SHP77 treated with DMSO at 0.1 percent for 48 hours (cell line): ENCODE measurements at regions not wholly inside any gene's neighbourhood (a gene's known extent, or its start where the extent isn't known, plus 50 kb on each side); places are given as distances from the start of the nearest gene placed in this dataset.

Experiments
- DNase-seq: peaks from one replicate; lab custom pipeline; 2025; lab: John Stamatoyannopoulos, UW

DNA sequence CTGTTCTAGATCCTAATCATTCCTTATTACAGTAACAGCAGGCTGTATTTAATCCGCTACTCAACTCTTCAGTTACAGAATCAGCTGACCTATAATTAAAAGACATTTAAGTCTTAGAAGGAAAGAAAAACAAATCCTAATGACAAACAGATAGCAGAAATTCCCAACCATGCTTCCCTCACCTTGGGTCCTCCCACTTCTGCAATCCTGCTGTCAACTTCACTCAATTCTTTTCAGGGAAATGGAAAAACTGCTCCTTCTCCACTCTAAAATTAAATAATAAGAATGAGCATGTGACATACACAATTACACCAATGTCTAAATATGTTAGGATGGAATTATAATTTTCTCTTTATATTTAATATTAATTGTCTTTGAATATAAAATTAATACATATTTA is 182.6 kb upstream of the LYPLAL1 start:
- DNase-seq = no peak

- DNase-seq = no peak
Observed at GRCh38 chr1:218994615-218995014, 179.1 kb upstream of the LYPLAL1 start.

DNA sequence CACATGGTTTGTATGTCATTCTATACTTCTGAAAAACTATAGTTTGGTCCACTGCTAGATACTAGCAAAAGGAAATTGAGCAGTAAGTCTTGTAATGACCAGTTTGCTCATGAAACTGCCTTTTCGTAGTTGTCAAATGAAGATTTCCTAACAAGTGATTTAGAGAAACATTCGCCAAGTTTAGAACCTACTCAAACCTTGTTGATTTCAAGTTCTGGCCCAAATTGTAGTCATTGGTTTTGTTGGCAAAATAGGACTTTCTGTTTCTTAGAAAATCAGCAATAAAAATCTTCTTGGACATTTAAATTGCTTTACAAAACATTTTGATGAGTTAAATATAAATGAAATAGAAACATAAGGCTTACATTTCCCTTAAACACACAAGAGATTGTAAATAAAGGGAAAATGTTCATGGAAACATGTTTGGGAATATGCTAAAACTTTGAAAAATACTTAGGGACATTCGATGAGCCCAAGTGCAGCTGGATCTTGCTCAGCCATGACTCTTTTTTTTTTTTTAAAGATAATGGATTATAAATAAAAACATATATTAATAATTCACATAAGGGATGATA is 178.5 kb upstream of the LYPLAL1 start:
- DNase-seq = no peak

DNA sequence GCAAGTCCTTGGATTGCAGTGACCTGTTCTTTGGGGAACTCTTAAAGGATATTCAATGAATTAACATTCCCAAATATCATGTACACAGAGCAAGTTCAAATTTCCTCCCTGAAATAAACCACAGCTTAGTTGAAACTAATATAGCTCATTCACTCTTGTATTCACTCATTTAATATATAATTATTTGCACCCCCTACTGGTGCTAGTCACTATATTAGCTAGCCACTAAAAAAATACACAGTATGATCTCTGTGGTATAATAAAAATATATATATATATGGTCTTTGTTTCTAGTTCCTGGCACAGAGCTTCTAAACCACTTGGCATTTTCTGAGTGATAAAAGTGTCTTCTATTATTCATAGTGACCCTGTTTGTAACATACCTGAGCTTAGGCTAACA is 177.3 kb upstream of the LYPLAL1 start:
- no peak for DNase-seq

DNA sequence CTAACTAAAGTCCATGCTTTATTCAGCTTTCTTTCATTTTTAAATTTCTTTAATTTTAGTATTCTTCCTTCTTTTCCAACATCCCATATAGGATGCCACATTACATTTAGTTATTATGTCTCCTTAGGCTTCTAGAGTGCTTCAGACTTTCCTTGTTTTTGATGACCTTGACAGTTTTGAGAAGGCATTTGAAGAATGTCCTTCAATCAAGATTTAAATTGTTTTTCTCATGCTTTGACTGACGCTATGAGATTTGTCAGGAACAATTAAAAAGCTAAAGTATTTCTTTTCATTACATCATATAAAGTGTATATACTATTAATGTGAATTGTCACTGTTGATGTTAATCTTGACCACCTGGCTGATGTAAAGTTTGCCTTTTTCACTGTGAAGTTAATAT is 173.7 kb upstream of the LYPLAL1 start:
- DNase-seq = no peak

GRCh38 chr1:219000631-219001030 is 173.0 kb upstream of the LYPLAL1 start:
- DNase-seq = no peak

DNA sequence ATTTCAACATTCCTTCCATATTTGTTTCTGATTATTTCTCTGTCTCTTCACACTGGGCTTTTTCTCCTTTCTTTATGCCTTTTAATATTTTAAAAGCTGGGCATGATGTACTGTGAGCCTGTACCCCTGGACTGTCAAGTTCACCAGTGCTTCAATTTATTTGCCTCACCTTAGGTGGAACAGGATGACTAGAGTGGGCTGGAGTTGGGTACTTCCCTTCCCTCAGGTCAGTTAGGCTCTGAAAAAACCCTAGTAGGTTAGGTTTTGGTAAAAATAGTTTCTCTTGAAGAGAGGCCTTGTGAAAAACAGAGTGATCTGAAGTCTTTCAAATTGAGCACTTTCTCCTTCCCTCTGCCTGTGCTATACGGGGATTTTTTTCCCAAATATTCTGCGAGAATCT is 163.0 kb upstream of the LYPLAL1 start:
- DNase-seq = no peak

DNA sequence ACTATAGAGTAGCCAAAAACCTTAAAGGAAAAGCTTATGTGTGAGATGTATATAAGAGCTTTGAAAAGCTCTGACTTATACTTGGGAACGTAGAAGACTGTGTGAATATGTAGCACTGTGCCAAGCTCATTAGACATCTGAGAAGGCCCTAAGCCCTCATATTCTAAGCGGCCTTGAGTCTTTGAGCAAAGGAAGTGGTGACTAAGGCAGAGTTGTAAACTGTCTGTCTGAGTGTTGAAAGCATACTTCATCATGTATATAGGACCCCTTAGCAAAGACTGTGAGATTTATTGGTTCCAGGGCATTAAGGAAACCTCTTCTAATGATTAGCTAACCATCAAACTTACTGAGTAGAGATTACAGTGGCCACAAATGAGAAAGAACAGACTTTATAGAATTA is 153.3 kb upstream of the LYPLAL1 start:
- no peak for DNase-seq

GRCh38 chr1:219020846-219021245 is 152.8 kb upstream of the LYPLAL1 start:
- DNase-seq = no peak

DNA sequence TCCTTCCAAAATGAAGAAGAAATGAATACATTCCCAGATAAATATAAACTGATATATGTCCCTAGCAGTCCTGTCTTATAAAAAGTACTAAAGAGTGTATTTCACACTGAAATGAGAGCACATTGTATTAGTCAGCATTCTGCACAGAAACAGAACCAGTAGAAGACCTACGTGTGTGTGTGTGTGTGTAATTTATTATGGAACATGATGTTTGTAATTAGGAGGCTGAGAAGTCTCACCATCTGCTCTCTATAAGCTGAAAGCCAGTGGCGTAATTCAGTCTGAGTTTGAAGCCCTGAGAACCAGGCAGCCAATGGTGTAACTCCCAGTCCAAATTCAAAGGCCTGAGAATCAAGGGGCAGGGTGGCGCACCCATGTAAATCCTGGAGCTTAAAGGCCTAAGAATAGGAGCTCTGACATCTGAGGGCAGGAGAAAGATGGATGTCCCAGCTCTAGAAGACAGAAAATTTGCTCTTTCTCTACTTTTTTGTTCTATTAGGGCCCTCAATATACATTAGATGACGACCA is 146.5 kb upstream of the LYPLAL1 start:
- no peak for DNase-seq

- DNase-seq = no peak
Observed at GRCh38 chr1:219031809-219032208, 141.9 kb upstream of the LYPLAL1 start.

GRCh38 chr1:219038398-219038797 is 135.3 kb upstream of the LYPLAL1 start:
- no peak for DNase-seq

GRCh38 chr1:219039017-219039681 is 134.5 kb upstream of the LYPLAL1 start:
- DNase-seq = no peak

DNA sequence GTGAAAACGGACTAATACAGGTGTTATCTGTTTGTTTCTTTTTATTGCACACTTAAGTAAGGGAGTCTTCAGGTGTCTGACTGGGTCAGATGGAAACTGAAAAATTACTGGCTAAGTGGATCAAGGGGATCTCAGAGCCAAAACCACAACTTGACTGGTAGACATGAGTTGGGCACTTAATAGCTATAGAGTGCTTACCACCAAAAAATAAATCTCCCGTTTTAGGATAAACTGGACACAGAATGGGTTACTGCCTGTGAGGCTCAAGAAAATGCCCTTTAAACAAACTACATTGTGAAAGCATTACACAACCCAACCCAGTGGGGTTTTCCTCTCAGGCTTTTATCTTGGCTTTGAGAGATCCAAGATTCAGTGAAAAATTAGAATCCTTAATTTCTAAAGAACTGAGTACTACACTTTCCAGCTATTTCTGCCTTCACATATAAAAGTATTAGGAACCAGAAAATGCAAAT is 134.0 kb upstream of the LYPLAL1 start:
- no peak for DNase-seq

- DNase-seq = no peak
Observed at GRCh38 chr1:219040291-219040690, 133.4 kb upstream of the LYPLAL1 start.

GRCh38 chr1:219041141-219041540 is 132.5 kb upstream of the LYPLAL1 start:
- no peak for DNase-seq

DNA sequence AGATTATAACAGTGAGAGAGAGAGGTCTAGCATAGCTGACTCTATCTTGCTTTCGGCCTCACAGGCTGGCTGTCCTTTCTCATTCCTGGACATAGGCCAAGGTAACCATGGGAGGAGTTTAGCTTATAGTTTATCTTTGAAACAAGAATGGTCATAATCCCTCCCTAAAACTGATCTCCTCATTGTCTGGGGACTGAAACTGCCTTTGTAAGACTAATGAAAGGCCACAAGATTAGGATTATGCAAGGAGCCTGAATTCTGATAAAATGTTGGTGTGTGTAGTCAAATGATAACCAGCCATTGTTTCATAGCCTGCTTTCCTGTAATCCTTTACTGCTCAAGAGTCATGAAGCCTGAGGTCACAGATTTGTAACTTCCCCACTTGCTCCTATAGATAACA is 131.9 kb upstream of the LYPLAL1 start:
- DNase-seq = no peak

DNA sequence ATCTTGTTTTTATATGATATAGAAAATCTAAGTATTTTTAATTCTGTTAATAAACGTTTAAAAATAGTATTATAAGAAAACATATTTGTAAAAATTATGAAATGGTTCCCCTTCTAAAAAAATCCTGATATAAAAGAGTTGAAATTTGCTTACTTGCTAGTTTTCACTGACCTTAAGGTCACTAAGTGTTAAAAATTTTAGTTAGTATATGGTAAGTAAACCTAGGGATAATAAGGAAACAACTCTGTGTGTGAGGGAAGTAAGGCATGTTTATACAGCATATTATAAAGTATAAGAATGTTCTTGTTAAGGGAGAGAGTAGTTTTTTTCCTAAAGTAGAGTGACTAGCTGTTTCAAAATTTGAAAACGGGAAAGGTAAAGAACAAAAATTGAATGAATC is 130.9 kb upstream of the LYPLAL1 start:
- no peak for DNase-seq

DNA sequence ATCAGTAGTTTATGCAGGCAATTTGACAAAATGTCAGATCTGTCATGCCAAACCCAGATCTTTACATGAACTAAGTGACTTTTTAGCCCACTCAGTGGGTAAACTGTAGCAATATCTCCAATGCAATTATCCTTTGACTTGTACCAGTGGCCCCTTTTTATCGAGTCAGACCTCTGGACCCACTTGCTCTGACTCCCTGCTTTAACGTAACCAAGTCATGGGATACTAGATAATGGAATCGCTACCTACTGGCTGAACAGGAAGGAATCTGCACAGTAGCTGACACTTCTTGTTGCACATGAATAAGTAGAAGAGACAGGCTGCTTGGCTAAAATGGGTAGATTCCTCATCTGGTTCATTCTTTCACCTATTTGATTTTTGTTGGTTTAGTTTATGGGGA is 128.4 kb upstream of the LYPLAL1 start:
- no peak for DNase-seq

DNA sequence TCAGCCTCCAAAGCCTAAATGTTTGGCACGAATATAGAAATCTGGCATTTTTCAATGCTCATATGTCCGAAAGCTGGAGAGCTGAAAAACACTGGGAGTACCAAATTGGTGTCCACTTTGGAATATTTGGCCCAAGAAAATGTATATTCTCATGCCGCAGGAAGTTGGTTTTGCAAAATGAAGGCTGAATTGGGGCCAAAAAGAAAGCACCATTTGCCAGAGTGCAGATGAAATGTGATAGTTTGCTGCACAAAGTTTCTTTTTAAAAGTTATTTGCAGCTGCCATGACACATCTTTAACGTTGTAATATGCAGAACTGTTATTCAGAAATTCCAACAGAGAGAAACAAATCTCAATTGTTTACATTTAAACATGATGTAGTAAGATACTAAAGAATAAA is 124.2 kb upstream of the LYPLAL1 start:
- no peak for DNase-seq

GRCh38 chr1:219050086-219050821 is 123.4 kb upstream of the LYPLAL1 start:
- DNase-seq = no peak

DNA sequence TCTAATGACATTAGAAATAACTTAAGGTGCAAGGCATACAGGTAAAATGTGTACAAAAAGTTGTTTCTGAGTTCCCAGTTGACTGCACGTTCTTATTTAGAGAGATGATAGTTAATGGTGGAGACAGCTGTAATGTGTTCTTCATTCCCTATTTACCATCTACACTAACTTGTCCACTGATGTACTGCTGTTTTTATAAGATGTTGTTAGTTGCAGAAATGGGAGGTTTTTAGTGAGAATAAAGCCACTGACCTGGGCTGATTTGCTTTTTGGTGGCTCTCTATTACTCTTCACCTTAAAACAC is 122.9 kb upstream of the LYPLAL1 start:
- DNase-seq = no peak

DNA sequence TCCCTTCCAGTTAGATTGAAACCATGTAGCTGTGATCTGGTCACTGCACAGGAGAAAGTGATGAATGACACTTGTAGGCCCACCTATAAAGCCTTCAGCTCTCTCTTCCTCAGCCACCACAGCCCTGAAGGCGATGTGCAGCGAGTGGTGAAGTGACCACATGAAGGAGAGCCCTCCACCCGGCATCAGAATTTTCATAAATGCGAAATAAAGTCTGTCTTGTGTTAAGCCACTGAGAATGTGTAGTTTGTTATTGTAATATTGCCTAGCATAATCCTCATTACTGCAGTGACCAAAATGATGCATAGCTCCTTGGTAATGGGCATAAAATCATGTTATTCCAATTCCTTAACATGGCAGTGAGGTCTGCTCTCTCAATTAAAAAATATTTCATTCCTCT is 122.1 kb upstream of the LYPLAL1 start:
- no peak for DNase-seq
